ENCODE measurements at regions not wholly inside any gene's neighbourhood (a gene's known extent, or its start where the extent isn't known, plus 50 kb on each side); places are given as distances from the start of the nearest gene placed in this dataset.

- H3K27ac ChIP-seq (ENCODE audit: low read depth in 2 of 2, low read length in 2 of 2): no peak overlapping the region
- FAIRE-seq (no peak), DNase-seq (no peak)
- no peak overlapping the region for H3K9ac ChIP-seq (ENCODE audit: low read length in 3 of 3)
- no peaks in the 10 kb centered on the region for H3K4me1 ChIP-seq (ENCODE audit: control insufficient read depth in 2 of 3, insufficient read depth in 2 of 3, low read depth in 1 of 3, low read length in 3 of 3)
- no peaks in the 10 kb centered on the region for H3K27me3 ChIP-seq (ENCODE audit: control insufficient read depth, insufficient read depth, low read length)
- TF ChIP-seq CTCF (IDR thresholded peaks at IDR 0.05; ENCODE audit: borderline replicate concordance, extremely low read depth, insufficient read depth): no peak
- intact Hi-C loops (cut with DNase I): no loop called here
- no peak overlapping the region for H3K4me3 ChIP-seq (ENCODE audit: low read length in 3 of 3)
- no peaks in the 10 kb centered on the region for H3K36me3 ChIP-seq (ENCODE audit: control insufficient read depth in 2 of 3, insufficient read depth in 3 of 3, low read length in 3 of 3)
- no peaks in the 10 kb centered on the region for H3K9me3 ChIP-seq (ENCODE audit: control insufficient read depth in 2 of 3, insufficient read depth in 1 of 3, low read length in 3 of 3)
These were observed 62.5 kb upstream of the PAPOLG start for GRCh38 chr2:60693551-60693950.

- H3K4me1 ChIP-seq (ENCODE audit: control insufficient read depth in 2 of 3, insufficient read depth in 2 of 3, low read depth in 1 of 3, low read length in 3 of 3): no peaks in the 10 kb centered on the region
- TF ChIP-seq CTCF (IDR thresholded peaks at IDR 0.05; ENCODE audit: borderline replicate concordance, extremely low read depth, insufficient read depth): no peak
- H3K36me3 ChIP-seq (ENCODE audit: control insufficient read depth in 2 of 3, insufficient read depth in 3 of 3, low read length in 3 of 3): no peaks in the 10 kb centered on the region
- no peaks in the 10 kb centered on the region for H3K9me3 ChIP-seq (ENCODE audit: control insufficient read depth in 2 of 3, insufficient read depth in 1 of 3, low read length in 3 of 3)
- no peak overlapping the region for H3K9ac ChIP-seq (ENCODE audit: low read length in 3 of 3)
- H3K27ac ChIP-seq (ENCODE audit: low read depth in 2 of 2, low read length in 2 of 2): no peak overlapping the region
- intact Hi-C loops (cut with DNase I): no loop called here
- no peaks in the 10 kb centered on the region for H3K27me3 ChIP-seq (ENCODE audit: control insufficient read depth, insufficient read depth, low read length)
- H3K4me3 ChIP-seq (ENCODE audit: low read length in 3 of 3): no peak overlapping the region
- DNase-seq (no peak), FAIRE-seq (no peak)
These were observed 60.3 kb upstream of the PAPOLG start for GRCh38 chr2:60695793-60696192.

GRCh38 chr2:60699617-60700016, 56.5 kb upstream of the PAPOLG start:
- Histone ChIP-seq H3K9ac (ENCODE audit: low read length in 3 of 3) (no peak overlapping the region), H3K27me3 (ENCODE audit: control insufficient read depth, insufficient read depth, low read length) (no peaks in the 10 kb centered on the region), H3K4me1 (ENCODE audit: control insufficient read depth in 2 of 3, insufficient read depth in 2 of 3, low read depth in 1 of 3, low read length in 3 of 3) (no peaks in the 10 kb centered on the region), H3K27ac (ENCODE audit: low read depth in 2 of 2, low read length in 2 of 2) (no peak overlapping the region), H3K36me3 (ENCODE audit: control insufficient read depth in 2 of 3, insufficient read depth in 3 of 3, low read length in 3 of 3) (no peaks in the 10 kb centered on the region), H3K4me3 (ENCODE audit: low read length in 3 of 3) (no peak overlapping the region), H3K9me3 (ENCODE audit: control insufficient read depth in 2 of 3, insufficient read depth in 1 of 3, low read length in 3 of 3) (no peaks in the 10 kb centered on the region)
- no peak for FAIRE-seq
- DNase-seq: no peak
- intact Hi-C loops (cut with DNase I): loop anchor here (10.0 kb wide), 1 partner anchor 295 kb away; no protein-coding TSS in a partner anchor
- no peak for TF ChIP-seq CTCF (IDR thresholded peaks at IDR 0.05; ENCODE audit: borderline replicate concordance, extremely low read depth, insufficient read depth)

GRCh38 chr2:60706021-60706420, 50.0 kb upstream of the PAPOLG start:
- intact Hi-C loops (cut with DNase I): loop anchor here (10.0 kb wide), 1 partner anchor 289 kb away; no protein-coding TSS in a partner anchor
- no peak for TF ChIP-seq CTCF (IDR thresholded peaks at IDR 0.05; ENCODE audit: borderline replicate concordance, extremely low read depth, insufficient read depth)
- Histone ChIP-seq H3K4me3 (ENCODE audit: low read length in 3 of 3) (no peak overlapping the region), H3K4me1 (ENCODE audit: control insufficient read depth in 2 of 3, insufficient read depth in 2 of 3, low read depth in 1 of 3, low read length in 3 of 3) (no peaks in the 10 kb centered on the region), H3K9me3 (ENCODE audit: control insufficient read depth in 2 of 3, insufficient read depth in 1 of 3, low read length in 3 of 3) (no peaks in the 10 kb centered on the region), H3K27me3 (ENCODE audit: control insufficient read depth, insufficient read depth, low read length) (no peaks in the 10 kb centered on the region), H3K36me3 (ENCODE audit: control insufficient read depth in 2 of 3, insufficient read depth in 3 of 3, low read length in 3 of 3) (no peaks in the 10 kb centered on the region), H3K27ac (ENCODE audit: low read depth in 2 of 2, low read length in 2 of 2) (no peak overlapping the region), H3K9ac (ENCODE audit: low read length in 3 of 3) (no peak overlapping the region)
- FAIRE-seq (no peak), DNase-seq (no peak)
